GM21825 (cell line): ENCODE measurements at regions not wholly inside any gene's neighbourhood (a gene's known extent, or its start where the extent isn't known, plus 50 kb on each side); places are given as distances from the start of the nearest gene placed in this dataset.

Source experiments
- ATAC-seq: cut with Tn5 transposase; IDR thresholded peaks from one replicate; pipeline ENCODE4 v1.9.1; 2021; ENCODE audit warnings: mild to moderate bottlenecking, moderate library complexity; ENCODE audit not compliant: unreplicated experiment

DNA sequence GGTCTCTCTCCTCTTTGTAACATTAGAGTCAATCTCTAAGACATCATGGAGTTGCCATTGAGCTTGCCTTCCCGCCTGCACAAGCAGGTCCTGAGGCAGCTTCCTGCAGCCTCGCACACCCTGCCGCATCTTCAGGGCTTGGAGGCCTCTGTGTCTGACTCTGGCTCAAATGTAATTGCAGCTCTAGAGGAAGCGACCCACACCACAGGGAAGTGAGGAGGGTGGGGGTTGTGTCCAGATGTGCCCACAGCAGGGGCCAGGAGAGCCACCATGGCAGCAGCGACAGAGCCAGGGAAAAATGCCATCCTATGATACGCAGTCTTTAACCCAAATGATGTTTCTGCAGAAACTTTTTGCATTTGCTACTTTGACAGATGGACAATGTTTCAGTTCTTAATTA lies 216.0 kb upstream of the ZNF32 start:
- no peak for ATAC-seq

GRCh38 chr10:43863859-43864591 lies 215.3 kb upstream of the ZNF32 start:
- no peak for ATAC-seq

- ATAC-seq, result no peak
These were observed 214.6 kb upstream of the ZNF32 start for GRCh38 chr10:43863270-43863669.

DNA sequence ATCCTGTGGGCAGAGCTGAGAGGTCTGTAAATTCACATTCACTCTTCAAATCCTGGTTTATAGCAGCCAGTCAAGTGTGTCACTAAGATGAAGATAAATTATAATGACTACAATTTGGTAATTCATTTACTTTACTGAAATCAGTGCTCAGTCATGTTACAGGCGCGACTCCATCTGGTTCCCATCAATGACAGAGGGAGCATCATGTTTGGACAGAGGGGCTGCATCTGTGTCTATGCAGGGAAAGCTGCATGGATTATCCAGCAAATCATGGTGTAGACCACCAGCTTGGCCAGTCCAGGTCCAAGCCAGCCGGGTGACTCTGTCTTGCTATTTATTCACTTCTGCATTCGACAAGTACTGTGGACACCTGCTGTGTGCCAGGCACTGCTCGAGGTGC lies 214.1 kb upstream of the ZNF32 start:
- no peak for ATAC-seq

DNA sequence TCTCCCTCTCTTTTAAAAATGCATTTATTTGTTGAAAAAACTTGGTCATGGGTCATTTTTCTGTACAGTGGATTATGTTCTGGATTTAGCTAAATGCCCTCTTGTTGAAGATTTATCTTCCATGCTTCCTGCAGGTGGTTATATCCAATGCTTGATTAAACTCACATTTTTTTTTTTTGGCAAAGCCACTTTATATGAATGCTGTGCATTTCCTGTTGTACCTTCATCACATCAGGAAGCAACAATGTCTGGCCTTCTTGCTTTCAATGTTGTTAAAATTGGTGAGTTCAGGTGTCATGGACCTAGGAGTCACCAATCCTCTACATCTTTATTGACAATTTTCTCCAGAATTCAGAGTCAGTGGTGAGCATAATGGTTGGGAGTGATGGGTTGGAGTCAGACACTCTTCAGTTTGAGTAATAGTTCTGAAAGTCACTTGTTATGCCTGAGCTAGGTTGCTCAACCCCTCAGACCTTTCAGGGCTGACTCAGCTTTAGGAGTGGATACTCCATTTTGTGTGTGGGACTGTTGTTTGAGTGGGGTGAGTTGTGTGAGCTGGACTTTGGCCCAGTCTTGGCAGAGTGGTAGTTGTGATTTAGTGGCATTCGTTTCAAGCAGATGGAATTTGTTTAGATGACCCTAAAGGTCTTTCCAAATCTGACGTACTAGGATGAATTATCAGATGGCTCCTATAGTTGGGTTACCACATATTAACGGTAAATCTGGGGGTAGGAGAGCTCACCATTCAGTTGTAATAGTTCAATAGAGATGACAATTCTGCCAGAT lies 213.5 kb upstream of the ZNF32 start:
- ATAC-seq, result no peak

GRCh38 chr10:43859016-43859525 lies 210.4 kb upstream of the ZNF32 start:
- ATAC-seq, result no peak

- no peak for ATAC-seq
These were observed 209.2 kb upstream of the ZNF32 start for GRCh38 chr10:43857931-43858315.

- ATAC-seq, result no peak
These were observed 208.7 kb upstream of the ZNF32 start for GRCh38 chr10:43857206-43857930.

- no peak for ATAC-seq
These were observed 207.6 kb upstream of the ZNF32 start for GRCh38 chr10:43856299-43856698.

DNA sequence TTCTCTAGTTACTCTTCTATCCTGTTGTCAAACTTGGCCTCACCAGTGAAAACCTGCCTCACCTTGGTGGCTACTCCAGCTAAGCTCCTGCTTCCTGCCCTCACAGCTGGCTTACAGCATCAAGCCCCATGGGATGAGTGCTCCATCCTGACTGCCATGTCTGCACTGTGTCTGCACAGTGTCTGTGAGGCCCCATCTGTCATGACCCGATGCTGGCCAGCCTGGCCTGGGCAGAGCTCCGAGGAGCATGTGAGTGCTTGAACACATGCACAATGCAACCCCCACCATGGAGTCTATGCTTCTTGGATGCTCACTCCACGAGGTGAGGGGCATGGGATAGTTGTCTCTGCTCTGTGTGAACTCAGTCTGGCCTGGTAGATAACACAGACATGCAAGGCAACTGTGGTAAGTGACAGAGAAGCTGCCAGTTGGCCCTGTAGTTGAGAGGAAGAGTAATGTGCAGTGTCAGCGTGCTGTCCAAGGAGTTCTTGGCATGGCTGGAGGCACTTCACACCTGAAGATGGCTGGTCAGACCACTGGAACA lies 207.1 kb upstream of the ZNF32 start:
- ATAC-seq, result no peak

GRCh38 chr10:43854007-43854406 lies 205.3 kb upstream of the ZNF32 start:
- ATAC-seq, result no peak

- no peak for ATAC-seq
These were observed 204.7 kb upstream of the ZNF32 start for GRCh38 chr10:43853369-43853768.

GRCh38 chr10:43852644-43853214 lies 204.0 kb upstream of the ZNF32 start:
- no peak for ATAC-seq

- ATAC-seq, result no peak
These were observed 203.5 kb upstream of the ZNF32 start for GRCh38 chr10:43852149-43852548.

- no peak for ATAC-seq
These were observed 202.3 kb upstream of the ZNF32 start for GRCh38 chr10:43851030-43851429.

GRCh38 chr10:43849551-43849950 lies 200.9 kb upstream of the ZNF32 start:
- no peak for ATAC-seq

GRCh38 chr10:43846968-43847367 lies 198.3 kb upstream of the ZNF32 start:
- ATAC-seq, result no peak

DNA sequence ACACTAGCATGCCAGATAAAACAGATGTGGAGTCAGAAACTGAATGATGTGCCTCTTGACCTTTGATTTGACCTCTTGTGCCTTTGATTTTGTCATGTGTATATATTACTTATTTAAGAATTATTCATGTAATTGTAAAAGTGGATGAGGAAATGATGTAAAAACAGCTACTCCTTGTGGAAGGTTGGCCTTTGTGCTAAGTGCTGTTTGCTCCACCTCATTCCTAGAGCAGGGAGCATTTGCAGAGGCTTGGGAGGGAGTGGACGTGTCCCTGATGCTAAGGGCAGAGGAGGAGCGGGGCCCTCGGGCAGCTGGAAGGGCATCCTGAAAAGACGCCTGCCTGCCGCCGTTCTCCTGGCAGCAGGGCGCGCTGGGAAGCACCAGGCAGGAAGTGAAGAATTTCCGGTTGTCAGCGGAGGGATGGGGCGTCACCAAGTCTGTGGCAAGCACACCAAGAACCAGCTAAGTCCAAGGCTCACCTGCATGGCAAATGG lies 197.6 kb upstream of the ZNF32 start:
- ATAC-seq, result peak; percentile 68

DNA sequence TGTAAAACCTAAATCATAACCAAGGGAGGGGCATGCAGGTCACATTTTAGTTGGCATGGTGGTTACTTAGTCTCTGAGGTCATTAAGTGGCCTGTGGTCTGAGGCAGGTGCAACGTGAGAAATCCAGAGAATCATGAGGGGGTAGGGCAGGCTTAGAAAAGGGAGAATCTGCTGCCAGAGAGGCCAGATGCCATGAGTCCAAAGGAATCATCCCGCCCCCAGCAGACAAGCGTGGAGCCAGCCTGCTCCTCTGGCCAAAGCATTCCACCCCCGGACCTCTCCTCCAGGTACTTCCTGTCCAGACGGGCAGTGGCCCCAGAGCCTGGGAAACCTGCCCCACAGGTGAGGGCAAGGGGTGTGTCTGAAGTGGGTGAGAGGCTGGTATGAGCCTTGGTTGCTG lies 196.4 kb upstream of the ZNF32 start:
- ATAC-seq, result no peak

- no peak for ATAC-seq
These were observed 195.5 kb upstream of the ZNF32 start for GRCh38 chr10:43844221-43844620.
